PC-3 (cell line): ENCODE measurements at regions not wholly inside any gene's neighbourhood (a gene's known extent, or its start where the extent isn't known, plus 50 kb on each side); places are given as distances from the start of the nearest gene placed in this dataset.

Experiments used
- ATAC-seq: fragments of 200-7000 bp; cut with Tn5 transposase; 2 replicates; pipeline ENCODE4 v1.9.1; 2020; ENCODE audit warnings: mild to moderate bottlenecking, moderate library complexity
- BruUV-seq: library from RNA; stranded (reverse); fragments of 400-500 nt; replicated peaks from 2 replicates; lab custom pipeline; 2021; lab: Mats Ljungman, UMichigan
- CTCF ChIA-PET: fragments of 300-600 bp; sonication (Branson Sonifier 250); formaldehyde crosslinking; loops from one replicate; lab custom pipeline; 2022; ENCODE audit warnings: antibody characterized with exemption; lab: Charles Lee
- POLR2A ChIA-PET: fragments of 300-600 bp; sonication (Branson Sonifier 250); formaldehyde crosslinking; loops from one replicate; lab custom pipeline; 2022; ENCODE audit warnings: antibody characterized with exemption; ENCODE audit not compliant: unreplicated experiment; lab: Charles Lee
- DNase-seq: peaks from one replicate; pipeline ENCODE4 v3.0.0-alpha.2; 2015
- H2AFZ ChIP-seq: fragments of 300-600 bp; sonication (generic); 2 replicates; pipeline ENCODE4 v1.6.0; 2016; ENCODE audit warnings: antibody characterized with exemption, low read length
- H3F3A ChIP-seq: fragments of 300-600 bp; sonication (generic); one replicate; pipeline ENCODE4 v1.6.0; 2017; ENCODE audit warnings: antibody characterized with exemption, low read length, control low read depth, mild to moderate bottlenecking; ENCODE audit not compliant: unreplicated experiment
- H3K27ac ChIP-seq: fragments of 300-600 bp; sonication (generic); 2 replicates; pipeline ENCODE4 v1.5.1; 2016; ENCODE audit warnings: mild to moderate bottlenecking, low read length
- H3K27me3 ChIP-seq: fragments of 300-600 bp; sonication (generic); 2 replicates; pipeline ENCODE4 v1.6.1; 2016; ENCODE audit warnings: low read length, mixed read lengths
- H3K36me3 ChIP-seq: fragments of 300-600 bp; sonication (generic); 2 replicates; pipeline ENCODE4 v1.6.1; 2016; ENCODE audit warnings: low read depth, mixed run types, low read length, mixed read lengths
- H3K4me1 ChIP-seq: fragments of 300-600 bp; sonication (generic); 2 replicates; pipeline ENCODE4 v1.5.1; 2016; ENCODE audit warnings: low read length; ENCODE audit not compliant: insufficient read depth
- H3K4me2 ChIP-seq: fragments of 300-600 bp; sonication (generic); 2 replicates; pipeline ENCODE4 v1.6.0; 2016; ENCODE audit warnings: low read length
- H3K4me3 ChIP-seq: fragments of 300-600 bp; sonication (generic); 2 replicates; pipeline ENCODE4 v1.5.1; 2016; ENCODE audit warnings: mild to moderate bottlenecking, low read length, mixed read lengths
- H3K79me2 ChIP-seq: fragments of 300-600 bp; sonication (generic); 2 replicates; pipeline ENCODE4 v1.6.1; 2017; ENCODE audit warnings: low read length, mixed read lengths
- H3K9ac ChIP-seq: fragments of 300-600 bp; sonication (generic); 2 replicates; pipeline ENCODE4 v1.6.0; 2016; ENCODE audit warnings: mild to moderate bottlenecking, low read length
- H3K9me2 ChIP-seq: fragments of 300-600 bp; sonication (generic); replicated peaks from 2 replicates; pipeline ENCODE4 v1.6.1; 2016; ENCODE audit warnings: mixed run types, low read length, mixed read lengths
- H3K9me3 ChIP-seq: fragments of 300-600 bp; sonication (generic); 2 replicates; pipeline ENCODE4 v1.6.1; 2016; ENCODE audit warnings: low read length, mixed read lengths
- H4K20me1 ChIP-seq: fragments of 300-600 bp; sonication (generic); 2 replicates; pipeline ENCODE4 v1.6.1; 2016; ENCODE audit warnings: low read length, mixed read lengths
- EZH2 ChIP-seq: fragments of 300-600 bp; sonication (generic); IDR thresholded peaks from one replicate; pipeline ENCODE4 v1.6.1; 2017; ENCODE audit warnings: antibody characterized with exemption, mild to moderate bottlenecking, low read length; ENCODE audit not compliant: unreplicated experiment
- EZH2phosphoT487 ChIP-seq: fragments of 300-600 bp; sonication (generic); IDR thresholded peaks from 2 replicates; pipeline ENCODE4 v1.6.1; 2018; ENCODE audit warnings: mild to moderate bottlenecking, antibody characterized with exemption, low read length, borderline replicate concordance
- intact Hi-C: fragments of 100-400 bp; cut with micrococcal nuclease; formaldehyde crosslinking; loops from 2 replicates; pipeline ENCODE4 v1.9.0; 2023
- TF ChIP-seq, protein P1 (sequence below): fragments of 300-600 bp; sonication (generic); conservative IDR thresholded peaks from 2 replicates; pipeline ENCODE4 v1.5.1; 2017; ENCODE audit warnings: antibody characterized with exemption, low read depth, mild to moderate bottlenecking, low read length

DNA sequence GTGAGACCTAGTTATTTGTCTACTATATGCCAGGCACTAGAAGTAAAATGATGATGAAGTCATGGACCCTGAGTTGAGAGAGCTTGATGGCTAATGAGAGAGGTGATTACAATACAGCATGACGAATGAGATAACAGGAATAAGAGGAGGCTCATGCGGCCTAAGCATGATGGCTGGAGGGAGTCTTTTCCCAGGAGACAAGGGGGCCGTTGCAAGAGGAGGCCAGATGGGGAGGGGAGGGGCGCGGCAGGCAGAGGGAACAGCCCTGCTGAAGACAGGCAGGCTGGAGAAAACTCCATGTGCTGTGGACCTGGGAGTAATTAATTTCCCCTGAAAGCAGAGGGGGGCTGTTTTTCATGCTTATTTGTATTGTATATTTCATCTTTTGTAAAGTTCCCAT, 144.7 kb upstream of the RFLNA start:
- CTCF ChIA-PET = no interaction called here
- no peak for DNase-seq
- H3F3A ChIP-seq = no peaks in the 10 kb centered on the region
- peaks cover 82% of the 10 kb centered on the region for H3K27me3 ChIP-seq
- H4K20me1 ChIP-seq = no peaks in the 10 kb centered on the region
- no peak overlapping the region for H3K4me3 ChIP-seq
- POLR2A ChIA-PET = no interaction called here
- no peak overlapping the region for H2AFZ ChIP-seq
- no peak overlapping the region for H3K27ac ChIP-seq
- H3K4me1 ChIP-seq = no peaks in the 10 kb centered on the region
- no peaks in the 10 kb centered on the region for H3K9me3 ChIP-seq
- no peaks in the 10 kb centered on the region for H3K79me2 ChIP-seq
- ATAC-seq = no peak
- H3K9me2 ChIP-seq = no peaks in the 10 kb centered on the region
- H3K9ac ChIP-seq = no peak overlapping the region
- intact Hi-C loops = no loop called here
- no peak for TF ChIP-seq EZH2phosphoT487
- TF ChIP-seq EZH2 = no peak
- TF ChIP-seq, protein P1, sequence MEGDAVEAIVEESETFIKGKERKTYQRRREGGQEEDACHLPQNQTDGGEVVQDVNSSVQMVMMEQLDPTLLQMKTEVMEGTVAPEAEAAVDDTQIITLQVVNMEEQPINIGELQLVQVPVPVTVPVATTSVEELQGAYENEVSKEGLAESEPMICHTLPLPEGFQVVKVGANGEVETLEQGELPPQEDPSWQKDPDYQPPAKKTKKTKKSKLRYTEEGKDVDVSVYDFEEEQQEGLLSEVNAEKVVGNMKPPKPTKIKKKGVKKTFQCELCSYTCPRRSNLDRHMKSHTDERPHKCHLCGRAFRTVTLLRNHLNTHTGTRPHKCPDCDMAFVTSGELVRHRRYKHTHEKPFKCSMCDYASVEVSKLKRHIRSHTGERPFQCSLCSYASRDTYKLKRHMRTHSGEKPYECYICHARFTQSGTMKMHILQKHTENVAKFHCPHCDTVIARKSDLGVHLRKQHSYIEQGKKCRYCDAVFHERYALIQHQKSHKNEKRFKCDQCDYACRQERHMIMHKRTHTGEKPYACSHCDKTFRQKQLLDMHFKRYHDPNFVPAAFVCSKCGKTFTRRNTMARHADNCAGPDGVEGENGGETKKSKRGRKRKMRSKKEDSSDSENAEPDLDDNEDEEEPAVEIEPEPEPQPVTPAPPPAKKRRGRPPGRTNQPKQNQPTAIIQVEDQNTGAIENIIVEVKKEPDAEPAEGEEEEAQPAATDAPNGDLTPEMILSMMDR = no peak
- H3K36me3 ChIP-seq = no peaks in the 10 kb centered on the region
- no TSS peak for BruUV-seq
- H3K4me2 ChIP-seq = no peak overlapping the region

DNA sequence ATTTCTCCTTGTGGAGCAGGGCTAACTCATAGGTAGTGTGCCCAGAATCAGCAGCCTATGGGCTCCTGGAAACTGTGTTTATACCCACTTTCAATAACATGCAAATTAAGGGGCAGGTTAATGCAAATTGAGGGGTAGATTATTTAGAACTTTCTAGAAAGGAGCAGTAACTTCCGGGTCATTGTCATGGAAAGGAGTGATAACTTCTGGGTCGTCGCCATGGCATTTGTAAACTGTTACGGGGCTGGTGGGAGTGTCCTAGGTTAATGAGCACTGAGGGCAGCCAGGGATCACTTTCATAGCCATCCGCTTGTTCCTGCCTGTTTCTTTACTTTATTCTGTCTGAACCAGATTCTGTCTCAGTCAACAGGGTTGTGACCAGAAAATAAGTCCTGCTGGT, 143.3 kb upstream of the RFLNA start:
- Histone ChIP-seq H3F3A (no peaks in the 10 kb centered on the region), H4K20me1 (no peaks in the 10 kb centered on the region), H3K79me2 (no peaks in the 10 kb centered on the region), H3K27me3 (peaks cover 88% of the 10 kb centered on the region), H3K4me3 (no peak overlapping the region), H3K4me1 (no peaks in the 10 kb centered on the region), H3K9ac (no peak overlapping the region), H3K36me3 (no peaks in the 10 kb centered on the region), H3K27ac (no peak overlapping the region), H3K9me3 (no peaks in the 10 kb centered on the region), H2AFZ (no peak overlapping the region), H3K9me2 (no peaks in the 10 kb centered on the region), H3K4me2 (no peak overlapping the region)
- ChIA-PET CTCF (no interaction called here), POLR2A (no interaction called here)
- DNase-seq = no peak
- BruUV-seq = no TSS peak
- intact Hi-C loops = no loop called here
- no peak for ATAC-seq
- TF ChIP-seq, protein P1 = no peak
- TF ChIP-seq EZH2phosphoT487 = no peak
- TF ChIP-seq EZH2 = no peak

DNA sequence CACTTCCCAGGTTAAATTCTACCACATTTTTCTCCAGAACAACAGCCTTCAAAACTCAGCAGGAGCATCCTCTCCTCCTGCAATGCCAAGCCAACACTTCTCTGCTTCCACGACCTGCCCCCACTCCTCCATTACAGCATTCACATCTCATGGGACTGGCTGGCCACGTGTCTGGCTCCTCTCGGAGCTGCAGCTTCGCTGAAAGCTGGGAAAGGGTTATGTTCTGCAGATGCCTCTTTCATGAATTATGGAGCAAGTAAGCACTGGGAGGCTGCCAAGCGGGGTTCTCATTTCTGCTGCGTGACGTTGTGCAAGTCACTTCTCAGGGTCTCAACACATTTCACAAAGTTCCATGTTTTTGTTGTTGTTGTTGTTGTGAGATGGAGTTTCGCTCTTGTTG, 142.2 kb upstream of the RFLNA start:
- H3K4me3 ChIP-seq = no peak overlapping the region
- DNase-seq (no peak), ATAC-seq (no peak)
- H3K36me3 ChIP-seq = no peaks in the 10 kb centered on the region
- no peaks in the 10 kb centered on the region for H3K79me2 ChIP-seq
- no peaks in the 10 kb centered on the region for H3K4me1 ChIP-seq
- CTCF ChIA-PET = no interaction called here
- no peaks in the 10 kb centered on the region for H4K20me1 ChIP-seq
- intact Hi-C loops = no loop called here
- H3K9me3 ChIP-seq = no peaks in the 10 kb centered on the region
- POLR2A ChIA-PET = no interaction called here
- TF ChIP-seq, protein P1 = no peak
- TF ChIP-seq EZH2 = no peak
- no peak for TF ChIP-seq EZH2phosphoT487
- H3F3A ChIP-seq = no peaks in the 10 kb centered on the region
- no peak overlapping the region for H3K4me2 ChIP-seq
- peaks cover 90% of the 10 kb centered on the region for H3K27me3 ChIP-seq
- no peaks in the 10 kb centered on the region for H3K9me2 ChIP-seq
- BruUV-seq = no TSS peak
- H3K9ac ChIP-seq = no peak overlapping the region
- no peak overlapping the region for H2AFZ ChIP-seq
- no peak overlapping the region for H3K27ac ChIP-seq
